Smooth muscle cell (in vitro differentiated cells): ENCODE measurements at regions not wholly inside any gene's neighbourhood (a gene's known extent, or its start where the extent isn't known, plus 50 kb on each side); places are given as distances from the start of the nearest gene placed in this dataset.

Experiments used
- DNase-seq: peaks from one replicate; lab custom pipeline; 2025; ENCODE audit not compliant: unreplicated experiment; lab: John Stamatoyannopoulos, UW
- H2AFZ ChIP-seq: fragments of 200-600 bp; sonication (generic); 2 replicates; pipeline ENCODE4 v1.6.0; 2016; ENCODE audit warnings: antibody characterized with exemption, low read depth, mild to moderate bottlenecking
- H3F3A ChIP-seq: fragments of 200-600 bp; sonication (generic); 2 replicates; pipeline ENCODE4 v1.6.0; 2017; ENCODE audit warnings: antibody characterized with exemption, low read depth
- H3K27ac ChIP-seq: fragments of 200-600 bp; sonication (generic); 2 replicates; pipeline ENCODE4 v1.5.1; 2016; ENCODE audit warnings: low read depth, mild to moderate bottlenecking
- H3K27me3 ChIP-seq: fragments of 200-600 bp; sonication (generic); 2 replicates; pipeline ENCODE4 v1.6.1; 2016; ENCODE audit warnings: low read depth, mild to moderate bottlenecking
- H3K36me3 ChIP-seq: fragments of 200-600 bp; sonication (generic); 2 replicates; pipeline ENCODE4 v1.5.1; 2016; ENCODE audit warnings: low read depth
- H3K4me1 ChIP-seq: fragments of 200-600 bp; sonication (generic); 2 replicates; pipeline ENCODE4 v1.5.1; 2016; ENCODE audit warnings: low read depth
- H3K4me2 ChIP-seq: fragments of 200-600 bp; sonication (generic); 2 replicates; pipeline ENCODE4 v1.6.0; 2016; ENCODE audit warnings: mild to moderate bottlenecking
- H3K4me3 ChIP-seq: fragments of 200-600 bp; sonication (generic); 2 replicates; pipeline ENCODE4 v1.5.1; 2016; ENCODE audit warnings: mild to moderate bottlenecking
- H3K79me2 ChIP-seq: fragments of 200-600 bp; sonication (generic); 2 replicates; pipeline ENCODE4 v1.6.0; 2016; ENCODE audit warnings: low read depth, mild to moderate bottlenecking
- H3K9ac ChIP-seq: fragments of 200-600 bp; sonication (generic); 2 replicates; pipeline ENCODE4 v1.6.0; 2016; ENCODE audit warnings: low read depth
- H3K9me3 ChIP-seq: fragments of 200-600 bp; sonication (generic); replicated peaks from 2 replicates; pipeline ENCODE4 v1.5.1; 2016; ENCODE audit warnings: low read depth
- H4K20me1 ChIP-seq: fragments of 200-600 bp; sonication (generic); 2 replicates; pipeline ENCODE4 v1.6.0; 2016; ENCODE audit warnings: low read depth
- CTCF ChIP-seq: fragments of 200-600 bp; sonication (generic); IDR thresholded peaks from 2 replicates; pipeline ENCODE4 v1.5.1; 2017; ENCODE audit warnings: borderline replicate concordance, mild to moderate bottlenecking, antibody characterized with exemption; ENCODE audit not compliant: insufficient read depth, poor library complexity, severe bottlenecking
- WGBS: methylation state at CpG from one replicate; pipeline ENCODE4 v1.1.7; 2016; ENCODE audit warnings: low lambda C conversion rate; 5-methylcytosine and 5-hydroxymethylcytosine counted together

- Histone ChIP-seq H3K4me2 (no peak overlapping the region), H3K4me3 (no peak overlapping the region), H3K9me3 (no peaks in the 10 kb centered on the region), H3K36me3 (no peaks in the 10 kb centered on the region), H2AFZ (no peak overlapping the region), H3K79me2 (no peaks in the 10 kb centered on the region), H3F3A (no peaks in the 10 kb centered on the region), H3K27ac (no peak overlapping the region), H3K4me1 (no peaks in the 10 kb centered on the region), H3K9ac (no peak overlapping the region), H4K20me1 (no peaks in the 10 kb centered on the region), H3K27me3 (no peaks in the 10 kb centered on the region)
- no peak for DNase-seq
- TF ChIP-seq CTCF, result no peak
- 86% methylated on average over 2 of the region's 2 CpGs for WGBS
Measured at GRCh38 chr20:54746796-54747195, 271.4 kb downstream of the DOK5 start.

DNA sequence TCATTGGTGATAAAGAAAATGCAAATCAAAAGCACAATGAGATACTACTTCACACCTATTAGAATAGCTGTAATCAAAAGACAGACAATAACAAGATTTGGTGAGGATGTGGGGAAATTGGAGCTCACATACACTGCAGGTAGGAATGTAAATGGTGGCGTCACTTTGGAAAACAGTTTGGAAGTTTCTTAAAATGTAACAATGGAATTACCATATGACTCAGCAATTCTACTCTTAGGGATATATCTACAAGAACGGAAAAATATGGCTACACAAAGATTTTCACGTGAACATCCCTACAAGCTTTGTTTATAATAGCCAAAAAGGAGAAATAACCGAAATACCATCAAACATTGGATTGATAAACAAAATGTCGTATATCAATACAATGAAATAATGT lies 270.4 kb downstream of the DOK5 start:
- TF ChIP-seq CTCF, result no peak
- 89% methylated on average over 5 of the region's 5 CpGs for WGBS

GRCh38 chr20:54744097-54744496 lies 268.7 kb downstream of the DOK5 start:
- WGBS, result 93% methylated on average over 2 of the region's 2 CpGs
- H4K20me1 ChIP-seq, result no peaks in the 10 kb centered on the region
- H3K9ac ChIP-seq, result no peak overlapping the region

More for the DNA sequence above, 270.4 kb downstream of the DOK5 start:
- Histone ChIP-seq H3K79me2 (no peaks in the 10 kb centered on the region), H3F3A (no peaks in the 10 kb centered on the region), H4K20me1 (no peaks in the 10 kb centered on the region), H3K9me3 (no peaks in the 10 kb centered on the region), H3K4me1 (no peaks in the 10 kb centered on the region), H3K9ac (no peak overlapping the region), H3K27me3 (no peaks in the 10 kb centered on the region), H3K27ac (no peak overlapping the region), H2AFZ (no peak overlapping the region), H3K4me2 (no peak overlapping the region), H3K4me3 (no peak overlapping the region), H3K36me3 (no peaks in the 10 kb centered on the region)
- DNase-seq, result no peak

More at GRCh38 chr20:54744097-54744496, 268.7 kb downstream of the DOK5 start:
- H3K27me3 ChIP-seq, result no peaks in the 10 kb centered on the region
- H3K4me3 ChIP-seq, result no peak overlapping the region
- H2AFZ ChIP-seq, result no peak overlapping the region
- no peak overlapping the region for H3K27ac ChIP-seq
- no peaks in the 10 kb centered on the region for H3K4me1 ChIP-seq
- no peaks in the 10 kb centered on the region for H3F3A ChIP-seq
- TF ChIP-seq CTCF, result no peak
- no peak overlapping the region for H3K4me2 ChIP-seq
- DNase-seq, result no peak
- no peaks in the 10 kb centered on the region for H3K79me2 ChIP-seq
- H3K9me3 ChIP-seq, result no peaks in the 10 kb centered on the region
- H3K36me3 ChIP-seq, result no peaks in the 10 kb centered on the region
